Mucosa of stomach (tissue), 1 donor: ENCODE measurements at regions not wholly inside any gene's neighbourhood (a gene's known extent, or its start where the extent isn't known, plus 50 kb on each side); places are given as distances from the start of the nearest gene placed in this dataset.

Experiments
- H3K27me3 ChIP-seq: one replicate; pipeline ENCODE4 v1.7.0; 2013; ENCODE audit warnings: mild to moderate bottlenecking, low read length; ENCODE audit not compliant: control insufficient read depth, insufficient read depth
- H3K36me3 ChIP-seq: one replicate; pipeline ENCODE4 v1.7.0; 2013; ENCODE audit warnings: low read length; ENCODE audit not compliant: control insufficient read depth, insufficient read depth
- H3K4me1 ChIP-seq: one replicate; pipeline ENCODE4 v1.7.0; 2013; ENCODE audit warnings: mild to moderate bottlenecking, low read length; ENCODE audit not compliant: control insufficient read depth, insufficient read depth
- H3K4me3 ChIP-seq: one replicate; pipeline ENCODE4 v1.7.0; 2013; ENCODE audit warnings: low read length
- H3K9ac ChIP-seq: one replicate; pipeline ENCODE4 v1.7.0; 2013; ENCODE audit warnings: mild to moderate bottlenecking, low read length, moderate library complexity
- H3K9me3 ChIP-seq: one replicate; pipeline ENCODE4 v1.7.0; 2013; ENCODE audit warnings: mild to moderate bottlenecking, low read length, moderate library complexity; ENCODE audit not compliant: control insufficient read depth
- donor health status: Pancreatic carcinoma.

GRCh38 chr6:9659848-9660247, 755.0 kb downstream of the TFAP2A start:
- no peak overlapping the region for H3K9ac ChIP-seq
- H3K4me1 ChIP-seq: no peaks in the 10 kb centered on the region
- H3K4me3 ChIP-seq: no peak overlapping the region
- H3K9me3 ChIP-seq: no peaks in the 10 kb centered on the region
- no peaks in the 10 kb centered on the region for H3K36me3 ChIP-seq
- H3K27me3 ChIP-seq: no peaks in the 10 kb centered on the region

- no peaks in the 10 kb centered on the region for H3K27me3 ChIP-seq
- no peaks in the 10 kb centered on the region for H3K36me3 ChIP-seq
- no peak overlapping the region for H3K9ac ChIP-seq
- H3K4me3 ChIP-seq: no peak overlapping the region
- no peaks in the 10 kb centered on the region for H3K4me1 ChIP-seq
- no peaks in the 10 kb centered on the region for H3K9me3 ChIP-seq
These were observed 756.9 kb downstream of the TFAP2A start for GRCh38 chr6:9657994-9658393.

- H3K9me3 ChIP-seq: no peaks in the 10 kb centered on the region
- H3K4me3 ChIP-seq: no peak overlapping the region
- H3K9ac ChIP-seq: no peak overlapping the region
- no peaks in the 10 kb centered on the region for H3K4me1 ChIP-seq
- H3K27me3 ChIP-seq: no peaks in the 10 kb centered on the region
- no peaks in the 10 kb centered on the region for H3K36me3 ChIP-seq
These were observed 767.3 kb downstream of the TFAP2A start for GRCh38 chr6:9647599-9647998.

DNA sequence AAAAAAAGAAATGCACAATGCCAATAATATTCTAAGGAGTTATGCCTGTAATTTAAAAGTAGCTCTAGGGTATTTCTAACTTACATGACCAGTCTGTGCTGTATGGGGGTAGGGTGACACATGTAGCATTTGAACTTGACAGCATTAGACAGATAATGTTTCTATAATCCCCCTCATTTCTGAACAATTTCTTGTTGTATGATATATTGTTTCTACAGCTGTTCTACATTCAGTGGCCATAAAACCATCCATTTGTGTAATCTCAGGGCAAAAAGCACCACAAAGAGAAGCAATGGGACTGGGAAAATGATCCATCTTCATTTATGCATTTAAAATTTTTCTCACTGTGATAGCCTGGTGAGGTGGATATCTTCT, 767.8 kb downstream of the TFAP2A start:
- no peaks in the 10 kb centered on the region for H3K9me3 ChIP-seq
- no peaks in the 10 kb centered on the region for H3K27me3 ChIP-seq
- H3K4me3 ChIP-seq: no peak overlapping the region

DNA sequence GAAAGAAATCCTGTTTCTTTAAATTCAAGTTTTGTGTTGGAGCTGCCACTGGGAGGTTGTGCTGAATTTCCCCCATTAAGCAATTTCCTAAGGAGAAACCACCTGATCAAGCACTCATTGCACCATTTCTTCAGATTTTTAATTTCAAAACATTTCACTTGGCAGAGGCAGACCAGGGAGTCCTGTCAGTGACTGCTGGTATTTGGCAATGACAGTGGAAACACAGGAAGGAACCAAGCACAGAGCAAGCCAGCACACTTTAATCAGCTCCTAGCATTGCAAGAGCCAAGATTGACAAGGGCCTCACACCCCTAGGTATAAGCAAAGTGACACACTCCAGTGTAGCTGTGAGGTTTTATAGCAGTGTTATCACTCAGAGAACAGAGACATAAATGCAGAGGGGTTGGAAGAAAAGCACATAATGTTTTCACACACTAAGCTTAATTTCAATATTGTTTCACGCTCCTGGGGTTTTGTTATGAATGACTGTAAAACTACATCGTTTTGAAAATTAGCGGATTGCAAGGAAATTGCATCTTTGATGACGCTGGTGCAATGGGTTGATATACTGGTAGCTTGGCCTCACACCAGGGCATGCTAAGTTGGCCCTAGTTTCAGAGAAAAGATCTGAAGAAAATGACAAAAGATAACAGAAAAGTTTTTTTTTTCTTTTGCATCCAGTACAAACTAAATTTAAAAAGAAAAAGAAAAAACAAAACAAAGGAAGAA, 768.4 kb downstream of the TFAP2A start:
- no peaks in the 10 kb centered on the region for H3K36me3 ChIP-seq
- no peaks in the 10 kb centered on the region for H3K4me1 ChIP-seq
- H3K27me3 ChIP-seq: no peaks in the 10 kb centered on the region

More for the DNA sequence above, 767.8 kb downstream of the TFAP2A start:
- no peak overlapping the region for H3K9ac ChIP-seq
- H3K4me1 ChIP-seq: no peaks in the 10 kb centered on the region
- no peaks in the 10 kb centered on the region for H3K36me3 ChIP-seq

DNA sequence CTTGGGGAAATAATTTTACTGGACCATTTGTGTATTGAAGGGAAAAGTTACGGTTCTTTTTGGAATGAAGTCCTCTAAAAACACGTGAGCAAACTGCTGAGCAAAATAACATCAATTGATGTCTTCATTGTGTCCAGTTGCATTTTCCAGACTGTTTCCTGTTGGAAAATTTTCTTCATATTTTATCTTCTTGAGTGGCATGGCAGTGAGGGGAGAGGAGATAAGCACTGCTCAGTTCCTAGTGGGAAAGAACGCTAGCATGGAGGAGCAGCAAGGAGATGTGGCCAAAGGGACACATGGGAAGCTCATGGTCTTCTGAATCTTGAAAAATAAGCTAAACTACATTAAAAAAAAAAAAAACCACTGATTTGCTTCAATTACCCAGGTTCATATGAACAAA, 776.0 kb downstream of the TFAP2A start:
- no peak overlapping the region for H3K4me3 ChIP-seq
- H3K36me3 ChIP-seq: no peaks in the 10 kb centered on the region
- H3K9ac ChIP-seq: no peak overlapping the region
- H3K9me3 ChIP-seq: no peaks in the 10 kb centered on the region
- H3K4me1 ChIP-seq: no peaks in the 10 kb centered on the region
- H3K27me3 ChIP-seq: no peaks in the 10 kb centered on the region

More for the DNA sequence above, 768.4 kb downstream of the TFAP2A start:
- H3K9me3 ChIP-seq: no peaks in the 10 kb centered on the region
- no peak overlapping the region for H3K9ac ChIP-seq
- no peak overlapping the region for H3K4me3 ChIP-seq

GRCh38 chr6:9634776-9635175, 780.1 kb downstream of the TFAP2A start:
- H3K27me3 ChIP-seq: no peaks in the 10 kb centered on the region
- no peaks in the 10 kb centered on the region for H3K9me3 ChIP-seq
- H3K36me3 ChIP-seq: no peaks in the 10 kb centered on the region
- H3K9ac ChIP-seq: no peak overlapping the region
- H3K4me3 ChIP-seq: no peak overlapping the region
- no peaks in the 10 kb centered on the region for H3K4me1 ChIP-seq

DNA sequence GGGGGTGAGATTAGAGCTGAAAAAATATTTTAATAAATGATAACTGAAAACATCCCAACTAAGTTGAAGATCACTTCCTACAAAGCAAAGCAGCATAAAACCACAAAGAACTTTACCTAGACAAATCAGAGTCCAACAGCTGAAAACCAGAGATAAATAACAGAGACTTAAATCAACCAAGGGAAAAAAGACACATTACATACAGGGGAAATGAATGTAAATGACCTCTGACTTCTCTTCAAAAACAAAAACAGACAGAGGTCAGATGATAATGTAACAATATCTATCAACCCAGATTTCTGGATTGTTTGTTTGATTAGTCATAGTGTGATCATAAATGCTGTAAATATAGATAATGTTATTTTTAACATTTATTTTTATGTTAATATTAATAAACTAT, 782.8 kb downstream of the TFAP2A start:
- H3K4me3 ChIP-seq: no peak overlapping the region
- H3K9me3 ChIP-seq: no peaks in the 10 kb centered on the region
- no peaks in the 10 kb centered on the region for H3K27me3 ChIP-seq
- H3K9ac ChIP-seq: no peak overlapping the region
- no peaks in the 10 kb centered on the region for H3K36me3 ChIP-seq
- no peaks in the 10 kb centered on the region for H3K4me1 ChIP-seq

GRCh38 chr6:9628819-9629218, 786.1 kb downstream of the TFAP2A start:
- no peak overlapping the region for H3K4me3 ChIP-seq
- H3K27me3 ChIP-seq: no peaks in the 10 kb centered on the region
- H3K36me3 ChIP-seq: no peaks in the 10 kb centered on the region
- H3K9ac ChIP-seq: no peak overlapping the region
- H3K4me1 ChIP-seq: no peaks in the 10 kb centered on the region
- no peaks in the 10 kb centered on the region for H3K9me3 ChIP-seq

GRCh38 chr6:9627916-9628315, 787.0 kb downstream of the TFAP2A start:
- no peak overlapping the region for H3K9ac ChIP-seq
- H3K4me3 ChIP-seq: no peak overlapping the region
- no peaks in the 10 kb centered on the region for H3K9me3 ChIP-seq
- no peaks in the 10 kb centered on the region for H3K27me3 ChIP-seq
- no peaks in the 10 kb centered on the region for H3K36me3 ChIP-seq
- H3K4me1 ChIP-seq: no peaks in the 10 kb centered on the region

DNA sequence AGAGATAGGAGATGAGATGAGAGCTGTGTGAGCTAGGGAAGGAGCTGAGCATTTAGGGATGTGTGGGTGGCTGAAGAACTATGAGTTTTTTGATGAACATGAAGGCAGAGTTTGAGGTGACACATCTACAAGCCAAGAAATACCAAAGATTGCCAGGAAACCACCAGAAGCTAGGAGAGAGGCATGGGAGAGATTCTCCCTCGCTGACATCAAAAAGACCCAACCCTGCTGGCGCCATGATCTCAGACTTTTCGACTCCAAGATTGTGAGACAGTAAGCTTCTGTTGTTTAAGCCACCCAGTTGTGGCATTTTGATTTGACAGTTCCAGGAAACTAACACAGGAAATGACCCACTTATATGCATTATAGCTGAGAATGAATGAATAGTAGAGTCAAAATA, 790.9 kb downstream of the TFAP2A start:
- Histone ChIP-seq H3K36me3 (no peaks in the 10 kb centered on the region), H3K4me1 (no peaks in the 10 kb centered on the region), H3K27me3 (no peaks in the 10 kb centered on the region), H3K9ac (no peak overlapping the region), H3K9me3 (no peaks in the 10 kb centered on the region), H3K4me3 (no peak overlapping the region)

- Histone ChIP-seq H3K36me3 (no peaks in the 10 kb centered on the region), H3K9ac (no peak overlapping the region), H3K4me1 (no peaks in the 10 kb centered on the region), H3K4me3 (no peak overlapping the region), H3K9me3 (no peaks in the 10 kb centered on the region), H3K27me3 (no peaks in the 10 kb centered on the region)
These were observed 791.5 kb downstream of the TFAP2A start for GRCh38 chr6:9623228-9623832.
